LNCAP (cell line): ENCODE measurements at regions not wholly inside any gene's neighbourhood (a gene's known extent, or its start where the extent isn't known, plus 50 kb on each side); places are given as distances from the start of the nearest gene placed in this dataset.

Experiments used
- TF ChIP-seq, protein P1 (sequence below): fragments of 450-650 bp; IDR thresholded peaks from 2 replicates; pipeline ENCODE4 v1.5.1; 2017; ENCODE audit warnings: mild to moderate bottlenecking

DNA sequence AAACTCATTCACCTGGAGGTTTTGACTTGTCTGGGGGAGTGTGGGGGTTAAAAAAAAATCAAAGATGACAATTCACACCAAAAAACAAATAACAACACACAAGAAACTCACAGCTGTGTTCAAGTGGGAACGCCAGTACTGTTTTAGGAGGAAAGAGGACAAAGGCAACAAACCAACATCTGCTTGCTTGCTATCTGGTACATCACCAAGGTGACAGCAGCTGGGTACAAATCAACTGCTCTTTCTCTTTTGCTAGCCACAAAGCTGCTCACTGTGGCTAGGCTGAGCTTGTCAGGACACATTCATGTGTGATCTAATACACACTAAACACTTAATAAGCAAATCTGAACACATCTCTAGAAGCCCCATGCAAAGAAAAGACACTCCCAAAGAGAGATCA, 128.0 kb upstream of the RAP1B start:
- TF ChIP-seq, protein P1, sequence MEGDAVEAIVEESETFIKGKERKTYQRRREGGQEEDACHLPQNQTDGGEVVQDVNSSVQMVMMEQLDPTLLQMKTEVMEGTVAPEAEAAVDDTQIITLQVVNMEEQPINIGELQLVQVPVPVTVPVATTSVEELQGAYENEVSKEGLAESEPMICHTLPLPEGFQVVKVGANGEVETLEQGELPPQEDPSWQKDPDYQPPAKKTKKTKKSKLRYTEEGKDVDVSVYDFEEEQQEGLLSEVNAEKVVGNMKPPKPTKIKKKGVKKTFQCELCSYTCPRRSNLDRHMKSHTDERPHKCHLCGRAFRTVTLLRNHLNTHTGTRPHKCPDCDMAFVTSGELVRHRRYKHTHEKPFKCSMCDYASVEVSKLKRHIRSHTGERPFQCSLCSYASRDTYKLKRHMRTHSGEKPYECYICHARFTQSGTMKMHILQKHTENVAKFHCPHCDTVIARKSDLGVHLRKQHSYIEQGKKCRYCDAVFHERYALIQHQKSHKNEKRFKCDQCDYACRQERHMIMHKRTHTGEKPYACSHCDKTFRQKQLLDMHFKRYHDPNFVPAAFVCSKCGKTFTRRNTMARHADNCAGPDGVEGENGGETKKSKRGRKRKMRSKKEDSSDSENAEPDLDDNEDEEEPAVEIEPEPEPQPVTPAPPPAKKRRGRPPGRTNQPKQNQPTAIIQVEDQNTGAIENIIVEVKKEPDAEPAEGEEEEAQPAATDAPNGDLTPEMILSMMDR: no peak

DNA sequence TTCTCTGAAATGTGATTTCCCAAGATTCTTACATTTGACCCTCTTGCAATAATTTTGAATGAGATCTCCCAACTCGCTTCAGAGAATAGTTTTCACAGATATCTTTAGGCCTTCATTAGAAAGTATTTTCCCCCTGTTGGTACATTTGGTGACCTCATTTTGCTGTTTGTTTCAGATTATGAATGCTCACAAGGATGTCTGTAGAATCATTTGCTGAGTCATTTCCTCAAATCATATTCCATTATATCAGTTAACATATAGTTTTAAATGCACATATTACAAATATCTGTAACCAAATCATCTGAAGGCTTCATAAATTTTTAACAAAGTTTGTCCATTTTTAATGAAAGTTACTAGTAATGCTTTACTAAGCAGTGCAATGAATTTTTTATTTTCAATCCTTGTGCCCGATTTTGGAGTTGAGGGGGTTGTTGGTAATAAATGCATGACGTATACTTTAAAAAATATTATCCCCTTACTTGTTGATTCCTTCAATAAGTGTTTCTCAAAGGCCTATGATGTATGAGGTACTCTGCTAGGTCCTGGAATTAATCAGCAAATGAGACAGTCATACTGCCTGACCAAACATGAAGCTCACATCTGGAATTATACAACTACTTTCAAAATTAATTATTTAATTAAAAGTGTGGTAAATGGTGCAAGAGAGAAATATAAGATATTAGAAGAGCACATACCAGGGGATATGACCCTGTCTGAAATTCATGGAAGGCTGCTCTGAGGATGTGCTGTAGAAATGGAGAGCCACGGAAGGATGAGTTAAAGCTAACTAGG, 126.9 kb upstream of the RAP1B start:
- TF ChIP-seq, protein P1: no peak

DNA sequence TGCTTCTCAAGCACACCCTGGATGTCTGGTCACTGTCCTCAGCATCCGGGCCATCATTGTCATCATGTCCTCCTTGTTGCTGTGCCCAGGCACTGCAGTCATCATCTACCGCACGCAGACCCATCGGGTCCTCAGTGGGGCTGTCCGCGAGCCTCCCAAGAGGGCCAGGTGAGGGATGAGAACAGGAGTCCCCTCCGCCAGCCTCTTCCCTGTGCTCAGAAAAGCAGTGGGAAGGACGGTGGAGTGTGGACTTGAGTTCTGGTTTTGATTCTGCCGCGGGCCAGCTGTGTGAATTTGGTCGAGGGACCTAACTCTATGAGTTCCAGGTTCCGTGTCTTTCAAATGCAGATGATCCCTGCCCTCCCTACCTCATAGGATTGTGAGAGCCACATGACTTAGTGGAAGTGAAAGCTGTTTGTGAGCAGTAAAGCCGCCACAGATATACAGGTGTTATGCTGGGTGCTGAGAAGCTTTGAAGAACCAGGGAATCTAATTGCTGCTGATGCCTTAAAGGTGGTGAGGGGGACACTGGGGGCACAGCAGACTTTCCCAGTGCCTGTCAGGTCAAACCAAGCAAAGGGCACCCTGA, 122.9 kb upstream of the RAP1B start:
- TF ChIP-seq, protein P1: no peak

DNA sequence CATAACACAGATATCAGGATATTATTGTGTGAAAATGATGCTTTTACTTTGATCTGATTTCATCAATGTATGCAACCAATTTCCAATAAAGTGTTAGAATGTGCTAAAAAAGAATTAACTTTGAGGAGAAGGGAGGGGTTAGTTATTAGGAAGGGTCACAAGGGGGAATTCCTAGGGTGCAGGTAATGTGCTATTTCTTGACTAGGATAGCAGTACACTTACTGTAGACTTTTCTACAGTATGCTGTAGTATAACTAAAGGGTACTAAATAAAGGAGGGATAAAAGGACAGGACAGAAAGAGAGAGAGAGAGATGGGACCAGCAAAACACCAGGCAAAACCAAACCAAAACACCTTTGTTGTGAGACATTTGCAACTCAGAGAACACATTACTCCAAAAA, 121.4 kb upstream of the RAP1B start:
- TF ChIP-seq, protein P1: no peak

DNA sequence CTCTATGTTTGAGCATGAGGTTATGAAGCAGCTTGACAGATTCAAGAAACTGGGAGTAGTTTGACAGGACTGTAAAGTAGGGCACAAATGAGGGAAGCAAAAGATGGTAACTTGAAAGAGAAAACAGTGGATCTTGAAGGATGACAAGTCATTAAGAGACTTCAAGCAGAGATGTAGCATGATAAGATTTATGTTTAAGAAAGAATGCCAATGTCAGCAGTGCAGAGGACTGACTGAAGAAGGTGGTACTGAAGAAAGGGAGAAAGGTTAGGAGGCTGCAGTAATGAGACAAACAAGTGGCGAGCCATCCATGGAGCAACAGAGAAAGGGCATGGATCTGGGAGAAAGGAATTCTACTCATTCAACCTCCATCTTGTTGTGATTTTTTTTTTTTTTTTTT, 120.2 kb upstream of the RAP1B start:
- TF ChIP-seq, protein P1: no peak

DNA sequence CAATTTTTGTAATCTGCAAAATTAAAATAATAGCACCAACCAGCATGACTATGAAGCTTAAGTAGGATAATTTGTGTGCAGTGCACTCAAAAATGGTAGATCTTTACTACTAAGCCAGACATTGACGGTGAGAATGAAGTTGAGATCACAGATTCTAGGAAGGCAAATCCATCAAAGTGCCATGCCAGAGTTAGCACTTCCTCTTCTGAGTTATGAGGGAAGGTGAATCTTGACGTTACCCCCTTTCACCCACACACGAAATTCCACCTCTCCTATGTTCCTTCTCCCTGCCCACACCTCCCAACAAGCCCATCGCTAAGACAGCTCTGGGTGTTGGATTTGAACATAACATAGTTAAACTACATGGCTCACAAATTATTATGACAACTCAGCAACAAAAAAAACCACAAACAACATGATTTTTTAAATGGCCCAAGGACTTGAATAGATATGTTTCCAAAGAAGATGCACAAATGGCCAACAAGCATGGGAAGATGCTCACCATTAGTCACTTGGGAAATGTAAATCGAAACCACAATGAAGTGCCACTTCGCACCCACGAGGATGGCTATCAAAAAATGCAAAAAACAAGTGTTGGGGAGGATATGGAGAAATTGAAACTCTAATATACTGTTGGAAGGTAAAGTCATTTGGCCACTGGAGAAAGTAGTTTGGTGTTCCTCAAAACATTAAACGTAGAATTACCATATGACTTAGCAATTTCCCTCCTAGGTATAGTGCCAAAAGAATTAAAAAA, 119.3 kb upstream of the RAP1B start:
- TF ChIP-seq, protein P1: no peak

DNA sequence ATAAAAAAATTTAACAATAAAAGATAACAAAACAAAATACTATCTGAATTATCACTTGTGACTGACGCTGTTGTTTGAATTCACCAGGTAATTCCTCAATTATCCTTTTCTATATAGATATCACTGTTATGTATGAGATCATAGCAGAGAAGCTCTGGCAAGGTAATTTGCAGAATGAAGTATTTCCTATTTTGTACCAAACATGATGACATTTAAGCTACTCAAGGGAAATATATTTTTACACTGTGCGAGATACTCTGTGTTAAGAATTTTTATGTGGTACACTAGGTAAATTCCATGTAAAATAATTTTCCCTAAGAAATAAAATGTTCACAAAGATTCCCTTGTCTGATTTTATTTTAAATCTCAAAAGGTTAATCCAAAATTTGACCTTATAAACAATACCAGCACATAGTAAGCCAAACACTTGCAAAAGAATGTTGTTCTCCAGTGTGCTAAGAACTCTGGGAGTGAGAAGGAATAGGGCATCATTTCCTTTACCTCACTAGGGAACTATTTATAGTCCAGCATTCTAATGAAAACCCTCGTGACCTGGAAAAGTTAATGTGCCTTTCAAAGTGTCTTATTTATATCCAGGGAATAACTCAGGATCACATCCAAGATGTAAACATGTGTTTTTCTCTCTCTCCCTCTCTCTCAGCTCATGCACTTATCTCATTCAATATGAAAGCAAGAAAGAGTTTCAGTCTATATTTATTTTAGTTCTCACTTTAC, 115.2 kb upstream of the RAP1B start:
- TF ChIP-seq, protein P1: no peak
